Heart right ventricle (tissue), 16 donors: ENCODE measurements at regions not wholly inside any gene's neighbourhood (a gene's known extent, or its start where the extent isn't known, plus 50 kb on each side); places are given as distances from the start of the nearest gene placed in this dataset.

ENCODE experiments used
- ATAC-seq, 8 donors: fragments of 200-7000 bp; cut with Tn5 transposase; one replicate each; pipeline ENCODE4 v1.9.1; 2020; ENCODE audit warnings: mild to moderate bottlenecking in 8 of 8, moderate library complexity in 8 of 8, moderate number of reproducible peaks in 1 of 8
- DNase-seq, 2 donors: peaks; one replicate each; pipeline ENCODE4 v3.0.0-alpha.2; 2020
- H3K27ac ChIP-seq, 10 donors: fragments of 200-600 bp; sonication (generic) in 2 of 10; one replicate each; pipeline versions ENCODE4 v1.5.0 to v1.8.0; 2020 to 2022; ENCODE audit warnings: mild to moderate bottlenecking in 3 of 10
- H3K27me3 ChIP-seq, 7 donors: fragments of 200-600 bp; one replicate each; pipeline ENCODE4 v1.8.0; 2021 to 2022; ENCODE audit warnings: mild to moderate bottlenecking in 2 of 7
- H3K36me3 ChIP-seq, 9 donors: fragments of 200-600 bp; sonication (generic) in 1 of 9; one replicate each; pipeline versions ENCODE4 v1.5.0 to v1.8.0; 2020 to 2022; ENCODE audit warnings: mild to moderate bottlenecking in 2 of 9
- H3K4me1 ChIP-seq, 9 donors: fragments of 200-600 bp; sonication (generic) in 1 of 9; one replicate each; pipeline versions ENCODE4 v1.5.0 to v1.8.0; 2020 to 2022; ENCODE audit warnings: mild to moderate bottlenecking in 4 of 9
- H3K4me3 ChIP-seq, 10 donors: fragments of 200-600 bp; sonication (generic) in 2 of 10; one replicate each; pipeline versions ENCODE4 v1.5.0 to v1.8.0; 2020 to 2022; ENCODE audit warnings: mild to moderate bottlenecking in 7 of 10, moderate library complexity in 2 of 10
- H3K9me3 ChIP-seq, 11 donors: fragments of 200-600 bp in 10 of 11; sonication (generic) in 2 of 11; one replicate each; pipeline versions ENCODE4 v1.5.0 to v1.8.0; 2013 to 2022; ENCODE audit warnings: mild to moderate bottlenecking in 2 of 11, control low read depth in 1 of 11, moderate library complexity in 1 of 11
- CTCF ChIP-seq, 9 donors: fragments of 200-600 bp; sonication (generic) in 2 of 9; IDR thresholded peaks; one replicate each; pipeline versions ENCODE4 v1.5.0 to v1.8.0; 2021 to 2022; ENCODE audit warnings: antibody characterized with exemption in 9 of 9, mild to moderate bottlenecking in 5 of 9, moderate library complexity in 1 of 9
- WGBS, 2 donors: extraction: QIAGEN DNeasy Blood & Tissue Kit; methylation state at CpG; one replicate each; pipeline ENCODE4 v1.1.7; 2013; ENCODE audit warnings: inconsistent platforms in 1 of 2; 5-methylcytosine and 5-hydroxymethylcytosine counted together
- intact Hi-C, 10 donors: fragments of 100-400 bp; cut with DNase I; formaldehyde crosslinking; loops; one replicate each; pipeline versions ENCODE4 v1.11.1 to v1.14.2; 2022
- donor health status: Arrhythmogenic right ventricular cardiomyopathy.
- donor health status: ischemic (EF 13 %, LVEDD 7.1; RV severe dilation, severe dysfunction).
- donor health status: healthy with polysubstance abuse.
- donor health status: DM: no; HTN: yes; CAD: no.
- donor health status: DM: no; HTN: no; CAD: no.
- donor health status: ischemic (EF 25% LVEDD 6.9; RV normal size, moderate dysfunction).
- donor health status: ischemic (EF 25% LVEDD 5.7; RV mildly dilated, moderate dysfunction).
- donor health status: healthy.
- donor health status: DM: yes; HTN: yes; CAD: no.
- donor health status: Ischemic cardiomyopathy.
- donor health status: ischemic (EF 35%, LVEDD 5.7; RV mildly dilated, moderate dysfunction).
- donor health status: nonischemic (EF 11% LVEDD 7.7; RV severe dilation, severe dysfunction).
- donor health status: DM: yes; HTN: yes; CAD: no.
- donor health status: PGD.
- donor health status: ischemic (EF 29% LVEDD 5.4; RV normal size, mild dysfunction).
- donor health status: nonischemic (EF 23%, LVEDD 6.1; RV moderate dilation, normal function).

- DNase-seq, result no peak
- WGBS, 2 donors, result 29 to 31% methylated on average over 1 of the region's 1 CpG
- H3K27ac ChIP-seq, result no peak overlapping the region
- no peaks in the 10 kb centered on the region for H3K36me3 ChIP-seq
- peak in 1 of 8 donors; percentile 35 for ATAC-seq
- no peaks in the 10 kb centered on the region for H3K9me3 ChIP-seq
- no peak for TF ChIP-seq CTCF (IDR thresholded peaks at IDR 0.05)
- H3K27me3 ChIP-seq, result no peaks in the 10 kb centered on the region
- no peak overlapping the region for H3K4me3 ChIP-seq
- H3K4me1 ChIP-seq, result no peaks in the 10 kb centered on the region
- intact Hi-C loops, result no loop called here
Observed at GRCh38 chr12:83318386-83319098, 631.8 kb downstream of the TMTC2 start.

GRCh38 chr12:83317595-83317994 is 630.9 kb downstream of the TMTC2 start:
- 92 to 94% methylated on average over 3 of the region's 3 CpGs for WGBS, 2 donors
- Histone ChIP-seq H3K36me3 (no peaks in the 10 kb centered on the region), H3K4me1 (no peaks in the 10 kb centered on the region), H3K4me3 (no peak overlapping the region), H3K27ac (no peak overlapping the region), H3K9me3 (no peaks in the 10 kb centered on the region), H3K27me3 (no peaks in the 10 kb centered on the region)
- no peak for TF ChIP-seq CTCF (IDR thresholded peaks at IDR 0.05)
- intact Hi-C loops, result no loop called here
- ATAC-seq, result no peak
- no peak for DNase-seq

DNA sequence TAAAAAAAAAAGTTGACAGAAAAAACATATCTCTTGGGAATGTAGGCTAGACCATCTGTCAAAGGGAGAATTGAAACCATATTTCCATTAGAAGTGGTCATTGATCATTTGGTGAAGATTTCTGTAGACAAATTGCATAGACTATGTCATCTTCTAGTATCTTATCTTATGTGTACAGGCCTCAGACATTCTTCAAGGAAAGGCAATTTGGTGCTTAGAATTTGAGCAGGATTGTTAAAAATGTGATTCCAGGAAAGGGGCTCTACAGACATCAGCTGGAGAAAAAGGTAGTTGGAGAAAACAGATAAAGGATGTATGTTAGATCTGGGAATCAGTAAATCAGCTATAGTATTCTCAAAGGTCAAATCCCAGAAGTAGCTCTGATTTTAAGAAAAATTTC is 627.1 kb downstream of the TMTC2 start:
- H3K4me3 ChIP-seq, result no peak overlapping the region
- no peak overlapping the region for H3K27ac ChIP-seq
- H3K9me3 ChIP-seq, result no peaks in the 10 kb centered on the region
- no peaks in the 10 kb centered on the region for H3K36me3 ChIP-seq
- no peak for TF ChIP-seq CTCF (IDR thresholded peaks at IDR 0.05)
- intact Hi-C loops, result no loop called here
- DNase-seq, result no peak
- H3K4me1 ChIP-seq, result no peaks in the 10 kb centered on the region
- no peak for ATAC-seq
- H3K27me3 ChIP-seq, result no peaks in the 10 kb centered on the region

- Histone ChIP-seq H3K9me3 (no peaks in the 10 kb centered on the region), H3K36me3 (no peaks in the 10 kb centered on the region), H3K27ac (no peak overlapping the region), H3K4me3 (no peak overlapping the region), H3K27me3 (no peaks in the 10 kb centered on the region), H3K4me1 (no peaks in the 10 kb centered on the region)
- TF ChIP-seq CTCF (IDR thresholded peaks at IDR 0.05), result no peak
- no peak for DNase-seq
- 87 to 88% methylated on average over 2 of the region's 2 CpGs for WGBS, 2 donors
- intact Hi-C loops, result no loop called here
- no peak for ATAC-seq
Observed at GRCh38 chr12:83313322-83313721, 626.6 kb downstream of the TMTC2 start.
